Muscle of back (tissue), 3 donors: ENCODE measurements at regions not wholly inside any gene's neighbourhood (a gene's known extent, or its start where the extent isn't known, plus 50 kb on each side); places are given as distances from the start of the nearest gene placed in this dataset.

Experiments
- DNase-seq, 3 donors: peaks; one replicate each; pipeline versions ENCODE4 v3.0.0 to v3.0.0-alpha.2; 2013

- no peak for DNase-seq
Measured at GRCh38 chr13:68030152-68030809, 800.1 kb upstream of the PCDH9 start.

- DNase-seq, result no peak
Measured at GRCh38 chr13:68028701-68029100, 798.6 kb upstream of the PCDH9 start.

- DNase-seq, result peak in 1 of 3 donors; percentile 28
Measured at GRCh38 chr13:68027306-68027705, 797.2 kb upstream of the PCDH9 start.

GRCh38 chr13:68026077-68026476, 795.9 kb upstream of the PCDH9 start:
- no peak for DNase-seq

- no peak for DNase-seq
Measured at GRCh38 chr13:68025604-68026003, 795.5 kb upstream of the PCDH9 start.

- no peak for DNase-seq
Measured at GRCh38 chr13:68023838-68024581, 793.9 kb upstream of the PCDH9 start.

- DNase-seq, result no peak
Measured at GRCh38 chr13:68019901-68020300, 789.8 kb upstream of the PCDH9 start.

GRCh38 chr13:68009546-68009945, 779.4 kb upstream of the PCDH9 start:
- no peak for DNase-seq

GRCh38 chr13:68007576-68007975, 777.4 kb upstream of the PCDH9 start:
- peak in 1 of 3 donors; percentile 7 for DNase-seq

GRCh38 chr13:67996101-67996500, 766.0 kb upstream of the PCDH9 start:
- DNase-seq, result no peak

- DNase-seq, result no peak
Measured at GRCh38 chr13:67990868-67991267, 760.7 kb upstream of the PCDH9 start.

GRCh38 chr13:67986234-67986633, 756.1 kb upstream of the PCDH9 start:
- DNase-seq, result no peak

GRCh38 chr13:67977066-67977465, 746.9 kb upstream of the PCDH9 start:
- peak; percentile 46 to 69 (median 52) for DNase-seq

- DNase-seq, result no peak
Measured at GRCh38 chr13:67971291-67971690, 741.2 kb upstream of the PCDH9 start.

- DNase-seq, result no peak
Measured at GRCh38 chr13:67967031-67967430, 736.9 kb upstream of the PCDH9 start.

GRCh38 chr13:67966065-67966464, 735.9 kb upstream of the PCDH9 start:
- DNase-seq, result no peak

GRCh38 chr13:67964986-67965385, 734.9 kb upstream of the PCDH9 start:
- DNase-seq, result no peak

- DNase-seq, result no peak
Measured at GRCh38 chr13:67964091-67964490, 734.0 kb upstream of the PCDH9 start.

GRCh38 chr13:67961331-67961730, 731.2 kb upstream of the PCDH9 start:
- DNase-seq, result no peak

- no peak for DNase-seq
Measured at GRCh38 chr13:67951431-67951830, 721.3 kb upstream of the PCDH9 start.

GRCh38 chr13:67950603-67951002, 720.5 kb upstream of the PCDH9 start:
- DNase-seq, result no peak

- no peak for DNase-seq
Measured at GRCh38 chr13:67946131-67946530, 716.0 kb upstream of the PCDH9 start.

- DNase-seq, result no peak
Measured at GRCh38 chr13:67943116-67943515, 713.0 kb upstream of the PCDH9 start.

- no peak for DNase-seq
Measured at GRCh38 chr13:67935626-67936025, 705.5 kb upstream of the PCDH9 start.
